ENCODE measurements at regions not wholly inside any gene's neighbourhood (a gene's known extent, or its start where the extent isn't known, plus 50 kb on each side); places are given as distances from the start of the nearest gene placed in this dataset.

GRCh38 chr13:67971291-67971690 lies 741.2 kb upstream of the PCDH9 start:
- TF ChIP-seq, protein P1, sequence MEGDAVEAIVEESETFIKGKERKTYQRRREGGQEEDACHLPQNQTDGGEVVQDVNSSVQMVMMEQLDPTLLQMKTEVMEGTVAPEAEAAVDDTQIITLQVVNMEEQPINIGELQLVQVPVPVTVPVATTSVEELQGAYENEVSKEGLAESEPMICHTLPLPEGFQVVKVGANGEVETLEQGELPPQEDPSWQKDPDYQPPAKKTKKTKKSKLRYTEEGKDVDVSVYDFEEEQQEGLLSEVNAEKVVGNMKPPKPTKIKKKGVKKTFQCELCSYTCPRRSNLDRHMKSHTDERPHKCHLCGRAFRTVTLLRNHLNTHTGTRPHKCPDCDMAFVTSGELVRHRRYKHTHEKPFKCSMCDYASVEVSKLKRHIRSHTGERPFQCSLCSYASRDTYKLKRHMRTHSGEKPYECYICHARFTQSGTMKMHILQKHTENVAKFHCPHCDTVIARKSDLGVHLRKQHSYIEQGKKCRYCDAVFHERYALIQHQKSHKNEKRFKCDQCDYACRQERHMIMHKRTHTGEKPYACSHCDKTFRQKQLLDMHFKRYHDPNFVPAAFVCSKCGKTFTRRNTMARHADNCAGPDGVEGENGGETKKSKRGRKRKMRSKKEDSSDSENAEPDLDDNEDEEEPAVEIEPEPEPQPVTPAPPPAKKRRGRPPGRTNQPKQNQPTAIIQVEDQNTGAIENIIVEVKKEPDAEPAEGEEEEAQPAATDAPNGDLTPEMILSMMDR (conservative IDR thresholded peaks at IDR 0.05; ENCODE audit: low read depth, low read length): no peak
- TF ChIP-seq EZH2 (IDR thresholded peaks at IDR 0.05; ENCODE audit: borderline replicate concordance, low read depth, low read length, poor library complexity, severe bottlenecking): no peak

All from A673 (cell line).